ACHN (cell line): ENCODE measurements at regions not wholly inside any gene's neighbourhood (a gene's known extent, or its start where the extent isn't known, plus 50 kb on each side); places are given as distances from the start of the nearest gene placed in this dataset.

Source experiments
- DNase-seq: peaks from one replicate; pipeline ENCODE4 v3.0.0-alpha.2; 2015
- in situ Hi-C: cut with HindIII; loops from 2 replicates; pipeline ENCODE4 v1.10.0; 2017; ENCODE audit warnings: low sequenced_read_pairs, low pct_ligation_motif_present, low pct_unique_long_range_greater_than_20kb

- in situ Hi-C loops: no loop called here
- no peak for DNase-seq
Observed at GRCh38 chr20:22507240-22507961, 77.0 kb downstream of the FOXA2 start.

- DNase-seq: no peak
- in situ Hi-C loops: no loop called here
Observed at GRCh38 chr20:22506827-22507226, 77.5 kb downstream of the FOXA2 start.

GRCh38 chr20:22504829-22505377, 79.5 kb downstream of the FOXA2 start:
- no peak for DNase-seq
- in situ Hi-C loops: no loop called here

- DNase-seq: no peak
- in situ Hi-C loops: no loop called here
Observed at GRCh38 chr20:22503577-22503976, 80.8 kb downstream of the FOXA2 start.

- in situ Hi-C loops: no loop called here
Observed at GRCh38 chr20:22502731-22503191, 81.6 kb downstream of the FOXA2 start.

GRCh38 chr20:22501566-22502344, 82.6 kb downstream of the FOXA2 start:
- no peak for DNase-seq
- in situ Hi-C loops: no loop called here

More at GRCh38 chr20:22502731-22503191, 81.6 kb downstream of the FOXA2 start:
- no peak for DNase-seq

- no peak for DNase-seq
- in situ Hi-C loops: no loop called here
Observed at GRCh38 chr20:22501034-22501433, 83.3 kb downstream of the FOXA2 start.

GRCh38 chr20:22499515-22500166, 84.7 kb downstream of the FOXA2 start:
- DNase-seq: no peak
- in situ Hi-C loops: no loop called here

GRCh38 chr20:22496817-22497216, 87.6 kb downstream of the FOXA2 start:
- no peak for DNase-seq
- in situ Hi-C loops: no loop called here

- DNase-seq: no peak
- in situ Hi-C loops: no loop called here
Observed at GRCh38 chr20:22495789-22496188, 88.6 kb downstream of the FOXA2 start.

GRCh38 chr20:22495172-22495571, 89.2 kb downstream of the FOXA2 start:
- in situ Hi-C loops: no loop called here
- DNase-seq: no peak

- in situ Hi-C loops: no loop called here
- no peak for DNase-seq
Observed at GRCh38 chr20:22492497-22492896, 91.9 kb downstream of the FOXA2 start.

- DNase-seq: no peak
- in situ Hi-C loops: no loop called here
Observed at GRCh38 chr20:22491194-22491505, 93.2 kb downstream of the FOXA2 start.

GRCh38 chr20:22490287-22491193, 93.8 kb downstream of the FOXA2 start:
- in situ Hi-C loops: no loop called here
- DNase-seq: peak; percentile 42

- no peak for DNase-seq
- in situ Hi-C loops: no loop called here
Observed at GRCh38 chr20:22489626-22490286, 94.6 kb downstream of the FOXA2 start.

GRCh38 chr20:22480336-22480735, 104.0 kb downstream of the FOXA2 start:
- in situ Hi-C loops: no loop called here
- no peak for DNase-seq

- in situ Hi-C loops: no loop called here
- no peak for DNase-seq
Observed at GRCh38 chr20:22475662-22476061, 108.7 kb downstream of the FOXA2 start.

- DNase-seq: no peak
- in situ Hi-C loops: no loop called here
Observed at GRCh38 chr20:22474224-22474623, 110.1 kb downstream of the FOXA2 start.
